ENCODE measurements at regions not wholly inside any gene's neighbourhood (a gene's known extent, or its start where the extent isn't known, plus 50 kb on each side); places are given as distances from the start of the nearest gene placed in this dataset.

- no peak for TF ChIP-seq REST (IDR thresholded peaks at IDR 0.05; ENCODE audit: unreplicated experiment)
- TF ChIP-seq, protein P1, sequence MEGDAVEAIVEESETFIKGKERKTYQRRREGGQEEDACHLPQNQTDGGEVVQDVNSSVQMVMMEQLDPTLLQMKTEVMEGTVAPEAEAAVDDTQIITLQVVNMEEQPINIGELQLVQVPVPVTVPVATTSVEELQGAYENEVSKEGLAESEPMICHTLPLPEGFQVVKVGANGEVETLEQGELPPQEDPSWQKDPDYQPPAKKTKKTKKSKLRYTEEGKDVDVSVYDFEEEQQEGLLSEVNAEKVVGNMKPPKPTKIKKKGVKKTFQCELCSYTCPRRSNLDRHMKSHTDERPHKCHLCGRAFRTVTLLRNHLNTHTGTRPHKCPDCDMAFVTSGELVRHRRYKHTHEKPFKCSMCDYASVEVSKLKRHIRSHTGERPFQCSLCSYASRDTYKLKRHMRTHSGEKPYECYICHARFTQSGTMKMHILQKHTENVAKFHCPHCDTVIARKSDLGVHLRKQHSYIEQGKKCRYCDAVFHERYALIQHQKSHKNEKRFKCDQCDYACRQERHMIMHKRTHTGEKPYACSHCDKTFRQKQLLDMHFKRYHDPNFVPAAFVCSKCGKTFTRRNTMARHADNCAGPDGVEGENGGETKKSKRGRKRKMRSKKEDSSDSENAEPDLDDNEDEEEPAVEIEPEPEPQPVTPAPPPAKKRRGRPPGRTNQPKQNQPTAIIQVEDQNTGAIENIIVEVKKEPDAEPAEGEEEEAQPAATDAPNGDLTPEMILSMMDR (conservative IDR thresholded peaks at IDR 0.05; ENCODE audit: low read depth in 2 of 2), result no peak
- TF ChIP-seq CREB1 (CRISPR knock-in tag; IDR thresholded peaks at IDR 0.05; ENCODE audit: low read depth), result no peak
- TF ChIP-seq EZH2 (IDR thresholded peaks at IDR 0.05; ENCODE audit: low read depth, unreplicated experiment), result no peak
- no peak for TF ChIP-seq STAT1 (IDR thresholded peaks at IDR 0.05; ENCODE audit: unreplicated experiment)
- no peak for TF ChIP-seq POLR2AphosphoS5 (IDR thresholded peaks at IDR 0.05; ENCODE audit: low read depth)
- TF ChIP-seq EZH2phosphoT487 (IDR thresholded peaks at IDR 0.05; ENCODE audit: unreplicated experiment), result no peak
- TF ChIP-seq ZNF331 (CRISPR knock-in tag; IDR thresholded peaks at IDR 0.05; ENCODE audit: low read depth), result no peak
- TF ChIP-seq ZNF462 (CRISPR knock-in tag; IDR thresholded peaks at IDR 0.05), result no peak
- no peak for TF ChIP-seq JUNB (IDR thresholded peaks at IDR 0.05; ENCODE audit: unreplicated experiment)
- no peak for TF ChIP-seq NANOG (IDR thresholded peaks at IDR 0.05; ENCODE audit: borderline replicate concordance)
Observed at GRCh38 chr1:73593804-73594203, 604.2 kb downstream of the LRRIQ3 start.

Data from GM23338 (cell line).